ENCODE measurements at regions not wholly inside any gene's neighbourhood (a gene's known extent, or its start where the extent isn't known, plus 50 kb on each side); places are given as distances from the start of the nearest gene placed in this dataset.

- TF ChIP-seq CTCF (IDR thresholded peaks at IDR 0.05; ENCODE audit: insufficient read depth, low read depth, low read length) (no peak), EZH2 (IDR thresholded peaks at IDR 0.05; ENCODE audit: insufficient read depth, low read length) (no peak)
These were observed 221.4 kb downstream of the SOX2 start for GRCh38 chr3:181933052-181933618.

Measured in astrocyte (in vitro differentiated cells and primary cell).